Adrenal gland (tissue), 9 donors: ENCODE measurements at regions not wholly inside any gene's neighbourhood (a gene's known extent, or its start where the extent isn't known, plus 50 kb on each side); places are given as distances from the start of the nearest gene placed in this dataset.

ENCODE experiments used
- DNase-seq, 7 donors: peaks; one replicate each; pipeline ENCODE4 v3.0.0-alpha.2; 2019 to 2020
- H3K27ac ChIP-seq, 5 donors: fragments of 200-600 bp; sonication (generic) in 4 of 5; 1 replicate in 3 of 5; 2 replicates in 2 of 5; pipeline versions ENCODE4 v1.5.1 to v1.8.0; 2016 to 2020; ENCODE audit warnings: mild to moderate bottlenecking in 1 of 5
- H3K27me3 ChIP-seq: fragments of 200-600 bp; 2 replicates; pipeline ENCODE4 v1.8.0; 2021
- H3K36me3 ChIP-seq, 2 donors: fragments of 200-600 bp; replicated peaks in 1 of 2; 1 replicate in 1 of 2; 2 replicates in 1 of 2; pipeline versions ENCODE4 v1.5.1 to v1.8.0; 2018 to 2022
- H3K4me1 ChIP-seq, 2 donors: fragments of 200-600 bp; replicated peaks in 1 of 2; 1 replicate in 1 of 2; 2 replicates in 1 of 2; pipeline versions ENCODE4 v1.5.1 to v1.8.0; 2018 to 2021
- H3K4me3 ChIP-seq, 4 donors: fragments of 200-600 bp; sonication (generic) in 3 of 4; one replicate each; pipeline ENCODE4 v1.5.1; 2016 to 2018
- H3K9me3 ChIP-seq, 3 donors: fragments of 200-600 bp; sonication (generic) in 1 of 3; replicated peaks in 1 of 3; 1 replicate in 2 of 3; 2 replicates in 1 of 3; pipeline versions ENCODE4 v1.5.1 to v1.8.0; 2016 to 2021
- CTCF ChIP-seq, 6 experiments: fragments of 450-650 bp in 4 of 6; fragments of 200-600 bp in 2 of 6; sonication (generic) in 1 of 6; IDR thresholded peaks; 1 replicate in 5 of 6; 2 replicates in 1 of 6; pipeline versions ENCODE4 v1.5.1 to v1.8.0; 2016 to 2021; ENCODE audit warnings: antibody characterized with exemption in 6 of 6, mild to moderate bottlenecking in 2 of 6, moderate library complexity in 1 of 6
- POLR2A ChIP-seq, 2 donors: fragments of 450-650 bp; IDR thresholded peaks; one replicate each; pipeline ENCODE4 v1.6.1; 2017; ENCODE audit warnings: antibody characterized with exemption in 2 of 2, mild to moderate bottlenecking in 2 of 2, moderate library complexity in 1 of 2
- WGBS, 4 donors: extraction: QIAGEN DNeasy Blood & Tissue Kit in 2 of 4; methylation state at CpG; one replicate each; pipeline versions ENCODE4 v1.1.5 to v1.1.7; 2013 to 2017; 5-methylcytosine and 5-hydroxymethylcytosine counted together
- intact Hi-C, 2 donors: fragments of 100-400 bp; cut with DNase I; formaldehyde crosslinking; loops; one replicate each; pipeline versions ENCODE4 v1.14.1 to v1.15.0; 2022 to 2023
- donor health status: healthy with polysubstance abuse.
- donor health status: Bipolar disorder and iron deficiency.
- donor health status: DM: yes; HTN: yes; CAD: no.
- donor health status: DM: no; HTN: no; CAD: no.
- donor health status: DM: no; HTN: no; CAD: no.

GRCh38 chrX:38895775-38896174, 94.5 kb downstream of the MID1IP1 start:
- H3K36me3 ChIP-seq, result no peaks in the 10 kb centered on the region
- no peaks in the 10 kb centered on the region for H3K9me3 ChIP-seq
- intact Hi-C loops, result no loop called here
- WGBS, 4 donors, result 72 to 100% (median 92%) methylated on average over 1 of the region's 1 CpG
- peaks cover 10% of the 10 kb centered on the region for H3K27me3 ChIP-seq
- H3K4me1 ChIP-seq, result no peaks in the 10 kb centered on the region
- no peak overlapping the region for H3K4me3 ChIP-seq
- H3K27ac ChIP-seq, result no peak overlapping the region
- no peak for DNase-seq
- TF ChIP-seq POLR2A (IDR thresholded peaks at IDR 0.05), result no peak
- TF ChIP-seq CTCF (IDR thresholded peaks at IDR 0.05), result no peak

GRCh38 chrX:38896724-38897298, 95.6 kb downstream of the MID1IP1 start:
- intact Hi-C loops, result no loop called here
- TF ChIP-seq CTCF (IDR thresholded peaks at IDR 0.05), result no peak
- TF ChIP-seq POLR2A (IDR thresholded peaks at IDR 0.05), result no peak
- no peak overlapping the region for H3K27ac ChIP-seq
- H3K9me3 ChIP-seq, result no peaks in the 10 kb centered on the region
- H3K36me3 ChIP-seq, result no peaks in the 10 kb centered on the region
- no peaks in the 10 kb centered on the region for H3K4me1 ChIP-seq
- no peak for DNase-seq
- no peak overlapping the region for H3K4me3 ChIP-seq
- H3K27me3 ChIP-seq, result peaks cover 8% of the 10 kb centered on the region
- 62 to 93% (median 89%) methylated on average over 4 of the region's 4 CpGs for WGBS, 4 donors

- no peak for TF ChIP-seq CTCF (IDR thresholded peaks at IDR 0.05)
- no peak for TF ChIP-seq POLR2A (IDR thresholded peaks at IDR 0.05)
- Histone ChIP-seq H3K4me3 (no peak overlapping the region), H3K27me3 (peaks cover 5% of the 10 kb centered on the region), H3K27ac (no peak overlapping the region), H3K36me3 (no peaks in the 10 kb centered on the region), H3K4me1 (no peaks in the 10 kb centered on the region), H3K9me3 (no peaks in the 10 kb centered on the region)
- intact Hi-C loops, result no loop called here
- no peak for DNase-seq
- 46 to 63% (median 51%) methylated on average over 6 of the region's 6 CpGs for WGBS, 4 donors
These were observed 97.0 kb downstream of the MID1IP1 start for GRCh38 chrX:38898261-38898660.

GRCh38 chrX:38899650-38900049, 98.4 kb downstream of the MID1IP1 start:
- H3K27ac ChIP-seq, result no peak overlapping the region
- intact Hi-C loops, result no loop called here
- TF ChIP-seq POLR2A (IDR thresholded peaks at IDR 0.05) (no peak), CTCF (IDR thresholded peaks at IDR 0.05) (no peak)

More at GRCh38 chrX:38899650-38900049, 98.4 kb downstream of the MID1IP1 start:
- 62 to 90% (median 72%) methylated on average over 1 of the region's 1 CpG for WGBS, 4 donors
- Histone ChIP-seq H3K27me3 (peaks cover 3% of the 10 kb centered on the region), H3K4me1 (no peaks in the 10 kb centered on the region), H3K36me3 (no peaks in the 10 kb centered on the region), H3K4me3 (no peak overlapping the region), H3K9me3 (no peaks in the 10 kb centered on the region)
- DNase-seq, result no peak
